Loucy (cell line): ENCODE measurements at regions not wholly inside any gene's neighbourhood (a gene's known extent, or its start where the extent isn't known, plus 50 kb on each side); places are given as distances from the start of the nearest gene placed in this dataset.

ENCODE experiments used
- H2AFZ ChIP-seq: fragments of 200-600 bp; sonication (generic); 2 replicates; pipeline ENCODE4 v1.6.0; 2016; ENCODE audit warnings: antibody characterized with exemption, mild to moderate bottlenecking, low read length, moderate library complexity
- H3F3A ChIP-seq: fragments of 200-600 bp; 2 replicates; pipeline ENCODE4 v1.6.0; 2016; ENCODE audit warnings: antibody characterized with exemption, low read depth, mild to moderate bottlenecking
- H3K27me3 ChIP-seq: fragments of 200-600 bp; sonication (generic); 2 replicates; pipeline ENCODE4 v1.6.1; 2014; ENCODE audit warnings: low read length, mild to moderate bottlenecking; ENCODE audit not compliant: insufficient read depth, poor library complexity, severe bottlenecking
- H3K36me3 ChIP-seq: fragments of 200-600 bp; sonication (generic); 2 replicates; pipeline ENCODE4 v1.6.1; 2016; ENCODE audit warnings: low read length; ENCODE audit not compliant: insufficient read depth
- H3K4me1 ChIP-seq: fragments of 200-600 bp; sonication (generic); 2 replicates; pipeline ENCODE4 v1.5.1; 2014; ENCODE audit warnings: low read length, mild to moderate bottlenecking; ENCODE audit not compliant: insufficient read depth, poor library complexity, severe bottlenecking
- H3K4me2 ChIP-seq: fragments of 200-600 bp; sonication (generic); 2 replicates; pipeline ENCODE4 v1.6.0; 2014; ENCODE audit warnings: antibody characterized with exemption, low read length, low read depth, mild to moderate bottlenecking; ENCODE audit not compliant: poor library complexity, severe bottlenecking
- H3K4me3 ChIP-seq: fragments of 200-600 bp; sonication (generic); 2 replicates; pipeline ENCODE4 v1.5.1; 2014; ENCODE audit warnings: low read length, mild to moderate bottlenecking, mixed read lengths; ENCODE audit not compliant: poor library complexity, severe bottlenecking
- H3K79me2 ChIP-seq: fragments of 200-600 bp; sonication (generic); 2 replicates; pipeline ENCODE4 v1.6.1; 2014; ENCODE audit warnings: low read length; ENCODE audit not compliant: insufficient read depth
- H3K9ac ChIP-seq: fragments of 200-600 bp; sonication (generic); 2 replicates; pipeline ENCODE4 v1.6.0; 2014; ENCODE audit warnings: mild to moderate bottlenecking, low read depth, low read length, moderate library complexity; ENCODE audit not compliant: poor library complexity, severe bottlenecking
- H3K9me2 ChIP-seq: fragments of 200-600 bp; sonication (generic); replicated peaks from 2 replicates; pipeline ENCODE4 v1.6.1; 2016; ENCODE audit warnings: low read depth, low read length, mixed read lengths
- H3K9me3 ChIP-seq: fragments of 200-600 bp; sonication (generic); 2 replicates; pipeline ENCODE4 v1.6.1; 2014; ENCODE audit warnings: mild to moderate bottlenecking, antibody characterized with exemption, low read length, low read depth; ENCODE audit not compliant: insufficient read depth
- H4K20me1 ChIP-seq: fragments of 200-600 bp; sonication (generic); 2 replicates; pipeline ENCODE4 v1.6.0; 2014; ENCODE audit warnings: antibody characterized with exemption, low read length, mild to moderate bottlenecking; ENCODE audit not compliant: insufficient read depth, poor library complexity, severe bottlenecking
- EZH2phosphoT487 ChIP-seq: fragments of 200-600 bp; IDR thresholded peaks from 2 replicates; pipeline ENCODE4 v1.6.1; 2018; ENCODE audit warnings: antibody characterized with exemption, mild to moderate bottlenecking, moderate library complexity, borderline replicate concordance
- TF ChIP-seq, protein P1 (sequence below): fragments of 200-600 bp; sonication (generic); conservative IDR thresholded peaks from 2 replicates; pipeline ENCODE4 v1.5.1; 2014; ENCODE audit warnings: mild to moderate bottlenecking, antibody characterized with exemption, low read length

DNA sequence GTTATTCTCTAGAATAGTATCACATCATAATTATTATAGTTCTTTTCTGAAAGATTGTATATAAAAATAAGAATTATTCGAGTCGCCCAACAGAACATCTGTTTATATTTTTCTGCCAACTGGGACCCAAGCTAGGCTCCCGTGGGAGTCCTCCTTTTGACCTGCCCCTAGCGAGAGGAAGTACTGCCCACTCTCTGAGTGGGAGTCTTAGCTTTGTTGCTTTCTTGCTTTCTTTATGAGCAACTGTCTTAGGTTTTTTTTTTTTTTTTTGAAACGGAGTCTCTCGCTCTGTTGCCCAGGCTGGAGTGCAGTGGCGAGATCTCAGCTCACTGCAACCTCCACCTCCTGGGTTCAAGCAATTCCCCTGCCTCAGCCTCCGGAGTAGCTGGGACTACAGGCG lies 202.0 kb upstream of the ZNF184 start:
- H3K9me2 ChIP-seq, result no peaks in the 10 kb centered on the region
- no peaks in the 10 kb centered on the region for H3K9me3 ChIP-seq
- H4K20me1 ChIP-seq, result no peaks in the 10 kb centered on the region
- no peak overlapping the region for H3K4me3 ChIP-seq
- H3K4me2 ChIP-seq, result no peak overlapping the region
- H3K9ac ChIP-seq, result no peak overlapping the region
- no peaks in the 10 kb centered on the region for H3K4me1 ChIP-seq
- no peaks in the 10 kb centered on the region for H3K79me2 ChIP-seq
- H2AFZ ChIP-seq, result no peak overlapping the region
- no peaks in the 10 kb centered on the region for H3F3A ChIP-seq
- H3K27me3 ChIP-seq, result no peaks in the 10 kb centered on the region
- H3K36me3 ChIP-seq, result no peaks in the 10 kb centered on the region
- TF ChIP-seq EZH2phosphoT487, result no peak
- TF ChIP-seq, protein P1, sequence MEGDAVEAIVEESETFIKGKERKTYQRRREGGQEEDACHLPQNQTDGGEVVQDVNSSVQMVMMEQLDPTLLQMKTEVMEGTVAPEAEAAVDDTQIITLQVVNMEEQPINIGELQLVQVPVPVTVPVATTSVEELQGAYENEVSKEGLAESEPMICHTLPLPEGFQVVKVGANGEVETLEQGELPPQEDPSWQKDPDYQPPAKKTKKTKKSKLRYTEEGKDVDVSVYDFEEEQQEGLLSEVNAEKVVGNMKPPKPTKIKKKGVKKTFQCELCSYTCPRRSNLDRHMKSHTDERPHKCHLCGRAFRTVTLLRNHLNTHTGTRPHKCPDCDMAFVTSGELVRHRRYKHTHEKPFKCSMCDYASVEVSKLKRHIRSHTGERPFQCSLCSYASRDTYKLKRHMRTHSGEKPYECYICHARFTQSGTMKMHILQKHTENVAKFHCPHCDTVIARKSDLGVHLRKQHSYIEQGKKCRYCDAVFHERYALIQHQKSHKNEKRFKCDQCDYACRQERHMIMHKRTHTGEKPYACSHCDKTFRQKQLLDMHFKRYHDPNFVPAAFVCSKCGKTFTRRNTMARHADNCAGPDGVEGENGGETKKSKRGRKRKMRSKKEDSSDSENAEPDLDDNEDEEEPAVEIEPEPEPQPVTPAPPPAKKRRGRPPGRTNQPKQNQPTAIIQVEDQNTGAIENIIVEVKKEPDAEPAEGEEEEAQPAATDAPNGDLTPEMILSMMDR, result no peak

DNA sequence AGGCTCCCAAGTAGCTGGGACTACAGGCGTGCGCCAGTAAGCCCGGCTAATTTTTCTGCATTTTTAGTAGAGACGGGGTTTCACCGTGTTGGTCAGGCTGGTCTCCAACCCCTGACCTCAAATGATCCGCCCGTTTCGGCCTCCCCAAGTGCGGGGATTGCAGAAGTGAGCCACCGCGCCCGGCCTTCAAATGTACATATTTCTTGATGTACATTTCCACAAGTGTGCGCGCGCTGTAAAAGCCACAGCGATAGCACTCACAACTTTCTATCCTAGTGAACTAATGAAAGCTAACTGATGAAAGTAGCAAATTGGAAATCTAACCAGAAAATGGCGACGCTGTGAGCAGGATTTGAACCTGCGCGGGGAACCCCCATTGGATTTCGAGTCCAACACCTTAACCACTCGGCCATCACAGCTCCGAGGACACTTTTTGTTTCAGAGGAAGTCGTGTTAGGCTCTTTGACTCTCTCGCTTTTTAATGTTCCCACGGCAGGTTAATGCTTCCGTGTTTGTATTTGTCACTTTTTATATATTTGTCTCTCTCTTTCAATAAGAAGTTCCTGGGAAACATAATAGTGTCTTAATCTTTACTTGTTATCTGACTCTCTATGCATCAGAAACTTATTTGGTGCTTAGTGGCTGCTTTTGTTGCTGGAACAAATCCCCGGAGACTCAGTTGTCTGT lies 199.4 kb upstream of the ZNF184 start:
- H3K9me2 ChIP-seq, result no peaks in the 10 kb centered on the region
- H3K36me3 ChIP-seq, result no peaks in the 10 kb centered on the region
- H3K9ac ChIP-seq, result no peak overlapping the region
- TF ChIP-seq, protein P1, result no peak
- no peak for TF ChIP-seq EZH2phosphoT487
- H3F3A ChIP-seq, result no peaks in the 10 kb centered on the region
- H3K9me3 ChIP-seq, result no peaks in the 10 kb centered on the region
- no peak overlapping the region for H3K4me2 ChIP-seq
- H3K27me3 ChIP-seq, result no peaks in the 10 kb centered on the region
- H3K4me3 ChIP-seq, result no peak overlapping the region
- no peak overlapping the region for H2AFZ ChIP-seq
- H3K79me2 ChIP-seq, result no peaks in the 10 kb centered on the region
- no peaks in the 10 kb centered on the region for H4K20me1 ChIP-seq
- H3K4me1 ChIP-seq, result no peaks in the 10 kb centered on the region

DNA sequence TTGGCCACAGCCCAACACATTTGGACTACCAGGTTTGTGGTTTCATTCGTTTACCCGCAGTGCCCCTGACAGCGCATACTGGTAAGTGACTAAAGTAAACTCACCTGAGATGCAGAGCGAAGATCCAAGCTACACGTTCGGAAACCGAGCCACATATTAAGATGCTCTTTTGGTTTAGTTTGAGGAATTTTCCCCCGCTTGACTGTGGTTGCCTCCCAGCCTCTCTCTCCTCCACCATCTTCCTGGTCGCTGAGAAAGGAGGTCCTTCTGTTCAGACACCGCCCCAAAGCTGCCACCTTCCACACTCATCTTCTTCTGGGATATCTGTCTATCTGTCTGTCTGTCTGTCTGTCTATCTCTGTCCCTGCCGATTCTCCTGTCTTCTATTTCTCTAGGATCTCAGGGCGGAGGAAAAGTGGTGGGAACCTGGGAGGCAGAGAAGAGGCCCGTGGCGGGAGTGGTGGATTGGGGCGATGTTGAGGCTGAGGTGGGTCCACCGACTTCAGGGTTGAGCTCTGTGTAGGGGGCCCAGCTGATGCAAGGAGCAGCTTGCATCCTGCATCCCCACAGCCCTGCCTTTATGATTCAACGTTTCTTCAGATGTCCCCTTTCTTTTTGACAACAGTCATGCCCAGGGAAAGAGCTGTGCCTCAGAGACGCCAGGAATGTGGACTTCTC lies 196.9 kb upstream of the ZNF184 start:
- Histone ChIP-seq H3K79me2 (no peaks in the 10 kb centered on the region), H3K4me1 (no peaks in the 10 kb centered on the region), H3K9me2 (no peaks in the 10 kb centered on the region), H3K4me3 (no peak overlapping the region), H3K27me3 (no peaks in the 10 kb centered on the region), H3K9ac (no peak overlapping the region), H2AFZ (no peak overlapping the region), H4K20me1 (no peaks in the 10 kb centered on the region), H3F3A (no peaks in the 10 kb centered on the region), H3K4me2 (no peak overlapping the region), H3K9me3 (no peaks in the 10 kb centered on the region), H3K36me3 (no peaks in the 10 kb centered on the region)
- no peak for TF ChIP-seq EZH2phosphoT487
- TF ChIP-seq, protein P1, result no peak
